GM18517 (cell line): ENCODE measurements at regions not wholly inside any gene's neighbourhood (a gene's known extent, or its start where the extent isn't known, plus 50 kb on each side); places are given as distances from the start of the nearest gene placed in this dataset.

ENCODE experiments used
- ATAC-seq: cut with Tn5 transposase; IDR thresholded peaks from one replicate; pipeline ENCODE4 v1.9.1; 2021; ENCODE audit warnings: mild to moderate bottlenecking, moderate library complexity; ENCODE audit not compliant: unreplicated experiment

- ATAC-seq, result no peak
Measured at GRCh38 chr5:110105692-110106091, 416.0 kb downstream of the MAN2A1 start.

- ATAC-seq, result no peak
Measured at GRCh38 chr5:110106750-110107149, 417.0 kb downstream of the MAN2A1 start.

DNA sequence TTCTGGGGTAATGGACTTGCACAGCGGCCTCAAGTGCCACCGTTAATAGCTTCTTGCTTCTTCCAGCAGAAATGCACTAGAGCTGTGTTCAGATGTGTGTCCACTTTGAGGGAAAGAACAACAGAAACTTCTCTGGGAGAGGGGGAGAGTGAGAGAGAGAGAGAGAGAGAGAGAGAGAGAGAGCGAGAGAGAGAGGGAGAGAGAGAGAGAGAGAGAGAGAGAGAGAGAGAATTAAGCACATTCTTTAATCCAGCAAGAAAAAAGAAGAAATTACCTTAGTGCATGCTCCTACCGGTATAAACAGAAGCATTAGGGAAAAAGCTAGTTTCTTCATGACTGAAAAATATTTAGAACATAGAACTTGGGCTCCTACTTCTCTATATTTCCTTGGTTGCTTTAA, 418.8 kb downstream of the MAN2A1 start:
- ATAC-seq, result no peak

DNA sequence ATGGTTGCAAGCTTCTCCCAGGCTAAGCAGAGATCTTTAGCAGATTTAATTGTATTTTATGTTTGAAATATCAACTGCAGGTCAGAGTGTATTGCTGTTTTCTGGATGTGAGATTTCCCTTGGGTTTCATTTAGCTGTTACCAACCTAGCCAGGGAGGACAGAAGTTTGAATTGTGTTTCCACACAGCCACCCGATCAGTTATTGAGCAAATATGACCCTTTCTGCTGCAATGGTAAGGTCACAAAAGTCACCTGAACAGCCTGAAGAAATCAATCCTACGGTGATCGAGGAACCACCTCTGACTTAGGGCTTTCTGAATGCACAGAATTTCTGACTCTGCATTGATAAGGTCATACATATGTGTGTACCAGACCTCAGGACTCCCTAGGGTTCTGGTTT, 419.9 kb downstream of the MAN2A1 start:
- no peak for ATAC-seq

DNA sequence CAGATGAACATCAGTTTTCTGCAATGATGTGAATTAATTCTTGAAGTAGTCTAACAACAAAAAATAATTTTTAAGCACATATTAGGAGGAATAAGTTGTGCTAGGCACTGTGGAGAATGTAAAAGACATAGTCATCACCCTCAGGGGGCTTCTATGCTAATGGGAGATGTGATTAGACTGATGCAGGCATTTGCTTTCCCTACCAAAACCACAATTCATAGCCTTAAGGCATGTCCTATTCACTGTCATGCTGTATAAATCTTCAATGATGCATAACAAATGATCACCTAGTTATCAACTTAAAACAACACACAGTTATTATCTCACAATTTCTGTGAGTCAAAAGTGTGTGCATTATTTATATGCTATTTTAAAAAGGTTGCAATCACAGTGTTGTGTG, 422.6 kb downstream of the MAN2A1 start:
- ATAC-seq, result no peak

DNA sequence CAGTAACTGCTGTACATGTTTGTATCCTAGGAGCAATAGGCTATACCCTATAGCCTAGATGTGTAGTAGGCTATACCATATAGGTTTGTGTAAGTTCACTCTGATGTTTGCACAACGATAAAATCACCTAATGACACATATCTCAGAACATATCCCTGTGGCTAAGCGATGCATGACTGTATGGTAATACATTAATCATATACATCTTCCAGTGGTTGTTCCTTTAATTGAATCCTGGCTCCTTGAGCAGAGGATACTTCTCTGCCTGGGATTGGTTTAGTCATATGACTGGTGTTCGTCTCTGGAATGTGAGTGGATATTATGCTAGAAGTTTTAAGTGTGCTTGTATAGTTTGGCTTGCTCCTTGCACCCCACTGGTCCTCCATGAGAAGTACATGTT, 425.8 kb downstream of the MAN2A1 start:
- ATAC-seq, result no peak

- ATAC-seq, result no peak
Measured at GRCh38 chr5:110116539-110116938, 426.8 kb downstream of the MAN2A1 start.

DNA sequence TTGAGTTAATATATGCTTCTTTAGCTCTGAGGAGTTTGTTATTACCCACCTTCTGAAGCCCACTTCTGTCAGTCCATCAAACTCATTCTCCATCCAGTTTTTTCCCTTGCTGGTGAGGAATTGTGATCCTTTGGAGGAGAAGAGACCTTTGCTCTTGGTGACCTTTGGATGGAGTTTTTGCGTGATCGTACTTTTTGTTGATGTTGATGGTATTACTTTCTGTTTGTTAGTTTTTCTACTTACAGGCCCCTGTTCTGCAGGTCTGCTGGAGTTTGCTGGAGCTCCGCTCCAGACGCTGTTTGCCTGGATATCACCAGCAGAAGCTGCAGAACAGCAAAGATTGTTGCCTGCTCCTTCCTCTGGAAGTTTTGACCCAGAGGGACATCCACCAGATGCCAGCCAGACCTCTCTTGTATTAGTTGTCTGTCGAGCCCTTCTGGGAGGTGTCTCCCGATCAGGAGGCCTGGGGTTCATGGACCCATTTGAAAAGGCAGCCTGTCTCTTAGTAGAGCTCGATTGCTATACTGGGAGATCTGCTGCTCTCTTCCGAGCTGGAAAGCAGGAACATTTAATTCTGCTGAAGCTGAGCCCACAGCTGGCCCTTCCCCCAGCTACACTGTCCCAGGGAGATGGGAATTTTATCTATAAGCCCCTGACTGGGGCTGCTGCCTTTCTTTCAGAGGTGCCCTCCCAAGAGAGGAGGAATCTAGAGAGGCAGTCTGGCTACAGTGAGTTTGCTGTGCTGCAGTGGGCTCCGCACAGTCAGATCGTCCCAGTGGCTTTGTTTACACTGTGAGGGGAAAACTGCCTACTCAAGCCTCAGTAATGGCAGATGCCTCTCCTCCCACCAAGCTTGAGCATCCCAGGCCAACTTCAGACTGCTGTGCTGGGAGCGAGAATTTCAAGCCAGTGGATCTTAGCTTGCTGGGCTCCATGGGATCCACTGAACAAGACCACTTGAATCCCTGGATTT, 445.5 kb downstream of the MAN2A1 start:
- ATAC-seq, result no peak

GRCh38 chr5:110150199-110150598, 460.5 kb downstream of the MAN2A1 start:
- ATAC-seq, result no peak

DNA sequence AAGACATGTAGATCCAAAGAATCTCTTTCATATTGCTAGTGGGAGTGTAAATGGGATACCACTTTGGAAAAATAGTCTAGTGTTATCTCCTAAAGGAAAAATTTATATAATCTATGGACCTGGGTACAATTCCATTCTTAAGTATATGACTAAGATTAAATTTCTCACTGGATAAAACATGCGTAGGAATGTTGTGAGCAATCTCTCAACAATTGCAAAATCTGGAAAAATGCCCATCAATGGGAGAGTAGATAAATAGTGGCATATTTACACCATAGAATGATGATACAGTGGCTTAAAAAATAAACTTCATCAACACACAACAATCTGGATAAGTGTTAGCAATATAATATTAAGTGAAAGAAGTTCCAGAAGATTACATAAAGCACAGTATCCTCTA, 469.5 kb downstream of the MAN2A1 start:
- no peak for ATAC-seq

GRCh38 chr5:110161162-110161561, 471.4 kb downstream of the MAN2A1 start:
- no peak for ATAC-seq

DNA sequence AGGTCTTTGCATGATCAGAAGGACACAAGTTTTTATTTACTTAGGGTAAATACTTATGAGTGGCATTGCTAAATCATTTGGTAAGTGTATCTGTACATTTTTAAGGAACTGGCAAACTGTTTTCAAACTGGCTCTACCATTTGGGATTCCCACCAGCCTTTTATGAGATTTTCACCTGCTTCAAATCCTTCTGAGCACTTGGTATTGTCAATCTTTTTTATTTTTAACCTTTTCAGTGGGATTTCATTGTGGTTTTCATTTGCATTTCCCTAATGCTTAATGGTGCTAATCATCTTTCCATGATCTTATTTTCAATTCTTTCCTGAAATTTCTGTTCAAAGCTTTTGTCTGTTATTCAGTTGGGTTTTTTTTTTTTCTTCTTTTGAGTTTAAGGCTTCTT, 475.6 kb downstream of the MAN2A1 start:
- ATAC-seq, result no peak

- ATAC-seq, result no peak
Measured at GRCh38 chr5:110167384-110167783, 477.7 kb downstream of the MAN2A1 start.

DNA sequence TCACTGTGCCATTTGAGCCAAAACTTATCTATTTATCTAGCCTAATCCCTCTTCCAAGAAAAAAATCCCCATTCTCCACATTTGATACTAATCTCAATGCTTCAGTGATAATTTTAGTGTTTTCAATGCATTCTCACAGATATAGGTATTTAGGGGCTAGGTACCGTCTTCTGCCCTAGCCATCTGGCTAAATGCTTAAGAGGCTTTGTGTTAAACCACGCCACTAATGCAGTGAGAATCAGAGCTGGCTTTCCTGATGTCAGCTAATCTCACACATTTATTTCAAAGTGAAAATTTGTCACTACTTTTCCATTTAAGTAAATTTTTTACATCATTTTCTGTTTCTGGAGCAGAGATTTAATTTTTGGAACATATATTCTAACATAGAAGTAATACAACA, 479.7 kb downstream of the MAN2A1 start:
- ATAC-seq, result no peak

- ATAC-seq, result no peak
Measured at GRCh38 chr5:110177729-110178128, 488.0 kb downstream of the MAN2A1 start.

DNA sequence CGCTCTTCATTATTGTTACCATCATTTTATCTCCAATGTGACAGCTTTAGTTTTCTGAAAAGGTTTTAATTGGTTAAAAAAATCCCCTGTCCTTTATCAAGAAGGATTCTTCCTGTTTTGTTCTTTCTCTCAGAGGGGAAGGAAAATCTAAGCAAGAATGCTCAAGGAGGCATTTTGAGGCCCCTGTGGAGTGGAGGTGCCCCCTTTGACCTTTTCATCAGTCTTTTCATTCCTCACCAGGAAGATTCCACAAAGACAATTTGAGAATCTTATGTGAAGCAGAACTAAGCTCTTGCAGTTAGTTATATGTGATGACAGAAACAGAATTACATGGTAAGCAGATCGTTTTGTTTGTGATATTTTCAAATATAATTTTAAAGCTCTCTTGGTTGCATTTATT, 489.6 kb downstream of the MAN2A1 start:
- ATAC-seq, result no peak

- ATAC-seq, result no peak
Measured at GRCh38 chr5:110194191-110194590, 504.5 kb downstream of the MAN2A1 start.

DNA sequence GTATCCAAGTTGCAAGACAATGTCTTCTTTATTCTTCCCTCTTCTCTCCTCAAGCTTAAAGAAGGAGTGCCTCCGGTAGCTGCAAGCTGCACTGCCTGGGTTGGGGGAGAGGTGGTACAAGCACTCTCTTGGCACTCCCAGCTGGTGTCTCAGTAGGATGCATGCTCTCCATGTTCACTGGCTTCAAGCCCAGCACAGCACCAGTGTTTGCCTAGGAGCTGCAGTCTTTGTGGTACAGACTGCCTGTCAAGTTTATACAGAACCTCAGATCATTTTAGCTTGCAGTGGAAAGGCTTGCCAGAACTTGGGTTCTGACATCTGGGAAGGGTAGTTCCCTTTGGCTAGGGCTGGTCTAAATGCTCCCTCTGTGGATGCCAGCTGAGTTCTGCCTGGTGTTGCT, 505.6 kb downstream of the MAN2A1 start:
- no peak for ATAC-seq

DNA sequence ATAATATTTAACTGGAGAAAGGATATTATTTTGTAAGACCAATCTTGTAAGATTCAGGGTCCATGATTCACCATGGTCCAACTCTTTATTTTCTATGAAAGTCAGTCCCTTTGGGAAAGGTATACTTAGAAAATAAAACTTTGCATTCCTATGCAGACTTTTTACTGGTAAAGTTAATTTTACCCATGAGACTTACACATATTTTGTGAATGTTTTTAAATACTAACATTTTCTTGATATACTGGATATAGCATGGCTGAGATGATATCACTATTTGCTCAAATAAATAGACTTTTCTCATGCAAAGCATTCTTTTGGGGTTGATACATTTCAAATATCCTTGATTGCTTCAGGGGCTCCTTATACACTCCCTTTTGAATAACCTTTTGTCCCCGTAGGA, 512.1 kb downstream of the MAN2A1 start:
- ATAC-seq, result no peak

GRCh38 chr5:110203661-110204060, 513.9 kb downstream of the MAN2A1 start:
- no peak for ATAC-seq

- no peak for ATAC-seq
Measured at GRCh38 chr5:110209401-110209800, 517.1 kb downstream of the TMEM232 start.

DNA sequence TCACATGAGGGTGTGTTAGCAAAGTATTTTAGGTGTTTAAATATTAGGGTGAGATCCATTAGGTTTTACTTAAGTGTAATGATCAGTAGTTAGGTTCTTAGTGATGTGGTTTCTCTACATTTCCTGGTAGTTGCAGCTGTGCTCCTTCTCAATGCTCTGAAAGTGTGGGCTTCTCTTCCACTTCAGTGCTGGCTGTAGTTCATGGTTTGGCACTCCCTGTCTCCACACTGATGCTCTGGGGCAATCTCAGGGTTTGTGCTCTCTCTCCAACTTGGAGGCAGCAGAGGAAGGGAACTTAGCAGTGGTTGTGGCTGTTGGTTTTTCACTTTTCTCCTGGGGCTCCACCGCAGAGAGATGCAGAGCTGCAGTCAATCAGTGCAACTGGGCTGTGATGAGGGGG, 507.5 kb downstream of the TMEM232 start:
- no peak for ATAC-seq

GRCh38 chr5:110219769-110220168, 506.7 kb downstream of the TMEM232 start:
- no peak for ATAC-seq
